ENCODE measurements at regions not wholly inside any gene's neighbourhood (a gene's known extent, or its start where the extent isn't known, plus 50 kb on each side); places are given as distances from the start of the nearest gene placed in this dataset.

DNA sequence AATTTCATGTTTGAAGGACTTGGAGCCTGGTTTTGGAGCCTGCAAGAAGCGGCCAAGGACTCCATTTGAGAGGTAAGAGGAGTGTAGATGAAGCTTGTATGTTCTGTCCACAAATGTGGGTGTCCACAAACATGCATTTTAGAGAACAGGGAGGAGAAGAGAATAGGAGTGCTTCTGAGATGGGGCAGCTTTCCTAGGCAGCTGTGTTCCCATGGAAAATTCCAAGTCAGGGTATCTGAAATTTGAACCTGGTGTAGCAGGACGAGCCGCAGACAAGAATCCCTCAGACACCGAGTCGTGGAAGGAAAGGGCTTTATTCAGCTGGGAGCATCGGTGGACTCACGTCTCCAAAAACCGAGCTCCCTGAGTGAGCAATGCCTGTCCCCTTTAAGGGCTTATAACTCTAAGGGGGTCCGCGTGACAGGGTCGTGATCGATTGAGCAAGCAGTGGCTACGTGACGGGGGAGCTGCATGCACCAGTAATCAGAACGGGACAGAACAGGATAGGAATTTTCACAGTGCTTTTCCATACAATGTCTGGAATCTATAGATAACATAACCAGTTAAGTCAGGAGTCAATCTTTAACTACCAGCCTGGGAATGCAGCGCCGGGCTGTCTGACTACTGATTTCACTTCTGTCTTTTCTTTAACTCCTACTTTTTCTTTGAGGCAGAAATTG, 71.4 kb upstream of the WDR72 start:
- no peaks in the 10 kb centered on the region for H3K79me2 ChIP-seq (ENCODE audit: control insufficient read depth, insufficient read depth, low read length)
- ChIA-PET CTCF (no interaction called here), RAD21 (ENCODE audit: unreplicated experiment) (no interaction called here), POLR2A (no interaction called here), SMC1A (ENCODE audit: uncharacterized antibody, unreplicated experiment) (no interaction called here)
- H3K9ac ChIP-seq (ENCODE audit: control insufficient read depth, insufficient read depth, low read length), result no peak overlapping the region
- FAIRE-seq (no peak), DNase-seq (ENCODE audit: low read depth, low spot score) (no peak), ATAC-seq (no peak)
- intact Hi-C loops (cut with micrococcal nuclease; ENCODE audit: unreplicated experiment), result no loop called here
- no peaks in the 10 kb centered on the region for H3K27me3 ChIP-seq (replicated peaks in 1 of 2; ENCODE audit: control insufficient read depth in 2 of 2, insufficient read depth in 2 of 2, low read length in 1 of 2)
- H3K4me3 ChIP-seq, result no peak overlapping the region
- WGBS (ENCODE audit: insufficient coverage, insufficient replicate concordance, low lambda C conversion rate, missing lambda C conversion rate), result 16% methylated on average over 17 of the region's 17 CpGs
- TF ChIP-seq TCF12 (IDR thresholded peaks at IDR 0.05; ENCODE audit: low read depth, low read length), result no peak
- in situ Hi-C loops (cut with MboI), result no loop called here
- no peaks in the 10 kb centered on the region for H3K4me1 ChIP-seq (ENCODE audit: control insufficient read depth, insufficient read depth, low read length)
- H3K36me3 ChIP-seq (ENCODE audit: control insufficient read depth in 2 of 2, insufficient read depth in 2 of 2, low read length in 1 of 2), result no peaks in the 10 kb centered on the region
- no peak overlapping the region for H3K4me2 ChIP-seq (ENCODE audit: control insufficient read depth, insufficient read depth)
- H3K27ac ChIP-seq (ENCODE audit: control insufficient read depth, insufficient read depth), result no peak overlapping the region
- BruUV-seq (replicated peaks), result no TSS peak
- no peak overlapping the region for H2AFZ ChIP-seq (ENCODE audit: control insufficient read depth, low read depth, low read length)
- H3K9me3 ChIP-seq (replicated peaks; ENCODE audit: control insufficient read depth, insufficient read depth, low read length), result no peaks in the 10 kb centered on the region
- H4K20me1 ChIP-seq (ENCODE audit: control insufficient read depth, insufficient read depth), result no peaks in the 10 kb centered on the region

GRCh38 chr15:53829923-53830459, 70.5 kb upstream of the WDR72 start:
- DNase-seq (ENCODE audit: low read depth, low spot score) (no peak), FAIRE-seq (no peak), ATAC-seq (no peak)
- Histone ChIP-seq H4K20me1 (ENCODE audit: control insufficient read depth, insufficient read depth) (no peaks in the 10 kb centered on the region), H2AFZ (ENCODE audit: control insufficient read depth, low read depth, low read length) (no peak overlapping the region), H3K36me3 (ENCODE audit: control insufficient read depth in 2 of 2, insufficient read depth in 2 of 2, low read length in 1 of 2) (no peaks in the 10 kb centered on the region), H3K27ac (ENCODE audit: control insufficient read depth, insufficient read depth) (no peak overlapping the region), H3K27me3 (replicated peaks in 1 of 2; ENCODE audit: control insufficient read depth in 2 of 2, insufficient read depth in 2 of 2, low read length in 1 of 2) (no peaks in the 10 kb centered on the region), H3K9ac (ENCODE audit: control insufficient read depth, insufficient read depth, low read length) (no peak overlapping the region), H3K79me2 (ENCODE audit: control insufficient read depth, insufficient read depth, low read length) (no peaks in the 10 kb centered on the region), H3K4me1 (ENCODE audit: control insufficient read depth, insufficient read depth, low read length) (no peaks in the 10 kb centered on the region), H3K4me3 (no peak overlapping the region), H3K9me3 (replicated peaks; ENCODE audit: control insufficient read depth, insufficient read depth, low read length) (no peaks in the 10 kb centered on the region), H3K4me2 (ENCODE audit: control insufficient read depth, insufficient read depth) (no peak overlapping the region)
- no TSS peak for BruUV-seq (replicated peaks)
- CTCF ChIA-PET, result no interaction called here
- POLR2A ChIA-PET, result no interaction called here
- TF ChIP-seq SMC3 (IDR thresholded peaks at IDR 0.05; ENCODE audit: borderline replicate concordance, low read length) (no peak), CBFB (IDR thresholded peaks at IDR 0.05; ENCODE audit: low read depth) (no peak), NFIC (IDR thresholded peaks at IDR 0.05; ENCODE audit: low read depth, low read length) (no peak), CREM (IDR thresholded peaks at IDR 0.05; ENCODE audit: low read depth) (no peak), NBN (IDR thresholded peaks at IDR 0.05) (no peak)
- RAD21 ChIA-PET (ENCODE audit: unreplicated experiment), result no interaction called here
- in situ Hi-C loops (cut with MboI) (no loop called here), intact Hi-C loops (cut with micrococcal nuclease; ENCODE audit: unreplicated experiment) (no loop called here)
- SMC1A ChIA-PET (ENCODE audit: uncharacterized antibody, unreplicated experiment), result no interaction called here
- 0% methylated on average over 2 of the region's 2 CpGs for WGBS (ENCODE audit: insufficient coverage, insufficient replicate concordance, low lambda C conversion rate, missing lambda C conversion rate)

Data from GM12878 (cell line).